ENCODE measurements at regions not wholly inside any gene's neighbourhood (a gene's known extent, or its start where the extent isn't known, plus 50 kb on each side); places are given as distances from the start of the nearest gene placed in this dataset.

DNA sequence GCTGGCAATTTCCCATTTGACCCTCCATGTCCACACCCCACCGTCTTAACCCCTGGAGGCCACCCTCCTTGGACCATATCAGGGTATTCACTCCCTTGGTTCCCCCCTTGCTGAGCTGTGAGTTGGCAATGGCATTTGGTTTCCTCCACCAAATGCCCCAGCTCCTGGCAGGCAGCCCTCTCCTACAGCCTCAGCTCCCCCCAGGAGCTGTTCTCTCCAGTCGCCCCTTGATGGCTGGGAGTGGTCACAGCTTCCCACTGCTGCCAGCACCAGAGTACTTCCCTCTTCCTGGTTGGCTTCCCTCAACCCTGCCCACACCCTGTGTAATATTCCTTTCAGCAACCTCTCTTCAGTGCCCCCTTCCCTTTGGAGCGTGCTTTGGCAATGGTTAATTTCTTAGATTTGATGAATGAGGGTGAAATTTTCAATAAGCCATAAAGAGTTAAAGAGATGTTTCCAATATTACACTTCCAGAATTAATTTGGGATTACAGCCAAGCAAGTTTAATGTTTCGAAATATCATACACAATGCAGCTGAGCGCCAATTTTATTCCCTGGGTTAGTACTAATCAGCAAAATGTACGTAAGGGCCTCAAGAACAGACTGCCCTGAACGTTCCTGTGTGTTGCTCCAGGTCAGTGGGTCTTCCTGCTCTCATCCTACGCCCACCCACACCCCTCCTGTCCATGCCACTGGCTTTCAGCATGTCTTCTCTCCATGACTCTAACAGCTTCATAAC is 207.1 kb upstream of the NFE2L3 start:
- ATAC-seq (no peak), DNase-seq (no peak)
- Mint-ChIP-seq H3K27ac (no peak overlapping the region), H3K4me3 (no peak overlapping the region), H3K4me1 (ENCODE audit: low read depth) (peaks cover 24% of the 10 kb centered on the region), H3K27me3 (peaks cover 22% of the 10 kb centered on the region), H3K36me3 (ENCODE audit: low read depth) (no peaks in the 10 kb centered on the region), H3K9me3 (no peaks in the 10 kb centered on the region)
- POLR2A ChIA-PET = no interaction called here
- CTCF ChIA-PET = no interaction called here
- intact Hi-C loops (cut with micrococcal nuclease) = no loop called here
- TF ChIP-seq, protein P1, sequence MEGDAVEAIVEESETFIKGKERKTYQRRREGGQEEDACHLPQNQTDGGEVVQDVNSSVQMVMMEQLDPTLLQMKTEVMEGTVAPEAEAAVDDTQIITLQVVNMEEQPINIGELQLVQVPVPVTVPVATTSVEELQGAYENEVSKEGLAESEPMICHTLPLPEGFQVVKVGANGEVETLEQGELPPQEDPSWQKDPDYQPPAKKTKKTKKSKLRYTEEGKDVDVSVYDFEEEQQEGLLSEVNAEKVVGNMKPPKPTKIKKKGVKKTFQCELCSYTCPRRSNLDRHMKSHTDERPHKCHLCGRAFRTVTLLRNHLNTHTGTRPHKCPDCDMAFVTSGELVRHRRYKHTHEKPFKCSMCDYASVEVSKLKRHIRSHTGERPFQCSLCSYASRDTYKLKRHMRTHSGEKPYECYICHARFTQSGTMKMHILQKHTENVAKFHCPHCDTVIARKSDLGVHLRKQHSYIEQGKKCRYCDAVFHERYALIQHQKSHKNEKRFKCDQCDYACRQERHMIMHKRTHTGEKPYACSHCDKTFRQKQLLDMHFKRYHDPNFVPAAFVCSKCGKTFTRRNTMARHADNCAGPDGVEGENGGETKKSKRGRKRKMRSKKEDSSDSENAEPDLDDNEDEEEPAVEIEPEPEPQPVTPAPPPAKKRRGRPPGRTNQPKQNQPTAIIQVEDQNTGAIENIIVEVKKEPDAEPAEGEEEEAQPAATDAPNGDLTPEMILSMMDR (IDR thresholded peaks at IDR 0.05) = no peak

DNA sequence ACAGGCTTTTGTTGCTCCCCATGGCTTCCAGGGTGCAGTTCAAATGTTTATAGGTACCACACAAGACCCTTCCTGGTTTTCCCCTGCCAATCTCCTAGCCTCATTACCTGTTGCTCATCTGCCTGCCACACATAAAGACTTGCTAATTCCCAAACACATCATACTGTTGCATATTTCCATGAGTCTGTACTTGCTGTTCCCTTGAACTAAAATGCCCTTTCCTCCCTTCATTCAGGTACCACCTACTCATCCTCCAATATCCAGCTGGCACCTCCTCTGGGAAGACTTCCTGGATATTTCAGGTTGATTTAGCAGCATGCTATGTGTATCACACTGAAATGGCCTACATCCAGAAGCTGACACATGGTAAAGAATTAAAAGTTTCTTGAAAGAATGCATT is 206.4 kb upstream of the NFE2L3 start:
- TF ChIP-seq, protein P1 (IDR thresholded peaks at IDR 0.05) = no peak
- CTCF ChIA-PET = interaction anchor here (1.6 to 1.7 kb wide), 2 partner anchors 50 to 53 kb away, joined by 4 to 6 read pairs; no protein-coding TSS in a partner anchor
- POLR2A ChIA-PET = no interaction called here
- no peak for ATAC-seq
- intact Hi-C loops (cut with micrococcal nuclease) = no loop called here
- H3K4me1 Mint-ChIP-seq (ENCODE audit: low read depth) = peaks cover 20% of the 10 kb centered on the region
- H3K9me3 Mint-ChIP-seq = no peaks in the 10 kb centered on the region
- no peak for DNase-seq
- H3K27ac Mint-ChIP-seq = no peak overlapping the region
- no peaks in the 10 kb centered on the region for H3K36me3 Mint-ChIP-seq (ENCODE audit: low read depth)
- peaks cover 19% of the 10 kb centered on the region for H3K27me3 Mint-ChIP-seq
- no peak overlapping the region for H3K4me3 Mint-ChIP-seq

DNA sequence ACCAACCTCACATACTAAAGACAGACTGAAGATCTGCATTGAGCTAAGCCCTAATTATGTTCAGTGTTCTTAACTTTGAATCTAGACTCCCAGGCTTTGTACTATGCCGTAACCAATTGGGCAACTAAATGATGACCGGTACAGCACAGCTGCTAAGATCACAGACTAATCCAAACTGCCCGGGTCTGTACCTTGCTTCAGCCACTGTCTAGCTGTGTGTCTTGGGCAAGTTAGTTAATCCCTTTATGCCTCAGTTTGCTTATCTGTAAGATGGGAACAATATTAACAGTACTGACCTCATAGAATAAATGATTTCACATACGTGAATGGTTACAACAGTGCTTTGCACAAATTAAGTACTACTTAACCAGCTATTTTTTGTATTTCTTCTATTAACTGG is 205.8 kb upstream of the NFE2L3 start:
- Mint-ChIP-seq H3K27ac (no peak overlapping the region), H3K36me3 (ENCODE audit: low read depth) (no peaks in the 10 kb centered on the region), H3K9me3 (no peaks in the 10 kb centered on the region), H3K4me1 (ENCODE audit: low read depth) (peaks cover 16% of the 10 kb centered on the region), H3K4me3 (no peak overlapping the region), H3K27me3 (peaks cover 16% of the 10 kb centered on the region)
- ChIA-PET CTCF (interaction anchor here (0.7 to 1.7 kb wide), 3 partner anchors 11 to 53 kb away, joined by 3 to 6 read pairs (median 4); no protein-coding TSS in a partner anchor), POLR2A (no interaction called here)
- intact Hi-C loops (cut with micrococcal nuclease) = no loop called here
- TF ChIP-seq, protein P1 (IDR thresholded peaks at IDR 0.05) = no peak
- DNase-seq (no peak), ATAC-seq (no peak)

DNA sequence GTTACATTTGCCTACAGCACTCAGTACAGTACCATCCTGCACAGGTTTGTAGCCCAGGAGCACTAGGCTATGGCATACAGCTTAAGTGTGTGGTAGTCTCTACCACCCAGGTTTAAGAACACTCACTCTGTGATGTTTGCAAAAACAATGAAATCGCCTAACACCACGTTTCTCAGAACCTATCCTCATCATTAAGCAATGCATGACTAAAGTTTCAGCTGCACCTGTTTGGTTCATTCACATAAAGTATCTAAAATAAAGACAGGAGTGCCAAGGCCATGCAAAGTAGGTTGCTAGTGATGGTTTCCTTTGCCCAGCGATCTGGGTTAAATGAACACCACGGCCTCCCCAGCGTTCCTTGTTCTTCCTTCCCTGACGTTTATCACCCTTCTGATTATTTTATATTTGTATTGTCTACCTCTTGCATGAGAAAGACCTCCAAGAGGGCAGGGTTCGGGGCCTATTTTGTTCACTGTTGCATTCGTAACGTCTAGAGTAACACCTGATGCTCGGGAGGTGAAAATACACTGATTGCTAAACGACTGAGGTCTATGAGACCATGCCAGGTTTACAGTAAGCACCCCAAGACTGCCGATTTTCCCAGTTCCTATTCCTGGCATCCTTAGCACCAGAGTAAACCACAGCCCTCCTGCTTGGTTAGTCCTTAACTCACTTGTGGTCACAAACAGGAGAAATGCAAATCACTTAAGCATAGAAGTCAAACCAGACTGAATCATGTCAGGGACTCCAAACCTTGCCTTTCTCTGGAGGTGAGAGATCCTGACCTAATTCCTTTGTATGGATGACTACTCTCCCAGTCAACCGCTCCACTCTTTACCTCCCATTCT is 204.1 kb upstream of the NFE2L3 start:
- POLR2A ChIA-PET = no interaction called here
- ATAC-seq (no peak), DNase-seq (no peak)
- TF ChIP-seq, protein P1 (IDR thresholded peaks at IDR 0.05) = no peak
- Mint-ChIP-seq H3K27me3 (peaks cover 16% of the 10 kb centered on the region), H3K9me3 (no peaks in the 10 kb centered on the region), H3K27ac (no peak overlapping the region), H3K36me3 (ENCODE audit: low read depth) (no peaks in the 10 kb centered on the region), H3K4me1 (ENCODE audit: low read depth) (peaks cover 16% of the 10 kb centered on the region), H3K4me3 (no peak overlapping the region)
- CTCF ChIA-PET = no interaction called here
- intact Hi-C loops (cut with micrococcal nuclease) = no loop called here

All from activated CD8-positive, alpha-beta T cell treated with anti-CD3 and anti-CD28 coated beads for 36 hours (primary cell).